HEK293T (cell line): ENCODE measurements at regions not wholly inside any gene's neighbourhood (a gene's known extent, or its start where the extent isn't known, plus 50 kb on each side); places are given as distances from the start of the nearest gene placed in this dataset.

ENCODE experiments used
- CTCF ChIA-PET: fragments of 350-600 bp; formaldehyde crosslinking; extraction: SDS; loops from one replicate; lab custom pipeline; 2021; ENCODE audit warnings: antibody characterized with exemption, inconsistent platforms; lab: Yijun Ruan, JAX
- POLR2A ChIA-PET: fragments of 350-600 bp; formaldehyde crosslinking; extraction: SDS; loops from one replicate; lab custom pipeline; 2020; ENCODE audit warnings: antibody characterized with exemption, inconsistent platforms; lab: Yijun Ruan, JAX
- DNase-seq: peaks from one replicate; pipeline ENCODE4 v3.0.0; 2012; ENCODE audit warnings: mixed read lengths; ENCODE audit errors: extremely low spot score
- ARNT ChIP-seq: fragments of 450-650 bp; IDR thresholded peaks from 2 replicates; pipeline ENCODE4 v1.6.1; 2017; ENCODE audit warnings: mild to moderate bottlenecking
- BHLHE40 ChIP-seq: fragments of 450-650 bp; IDR thresholded peaks from 2 replicates; pipeline ENCODE4 v1.6.1; 2016; ENCODE audit warnings: mild to moderate bottlenecking, moderate library complexity, borderline replicate concordance
- CTBP1 ChIP-seq: fragments of 450-650 bp; IDR thresholded peaks from 2 replicates; pipeline ENCODE4 v1.6.1; 2016; ENCODE audit warnings: borderline replicate concordance
- ELF4 ChIP-seq: fragments of 450-650 bp; IDR thresholded peaks from 2 replicates; pipeline ENCODE4 v1.6.1; 2017; ENCODE audit warnings: antibody characterized with exemption
- FOXA1 ChIP-seq: fragments of 450-650 bp; IDR thresholded peaks from 2 replicates; pipeline ENCODE4 v1.6.1; 2016; ENCODE audit warnings: mild to moderate bottlenecking
- FOXK2 ChIP-seq: fragments of 450-650 bp; IDR thresholded peaks from 2 replicates; pipeline ENCODE4 v1.6.1; 2016; ENCODE audit warnings: mild to moderate bottlenecking
- FOXM1 ChIP-seq: fragments of 450-650 bp; IDR thresholded peaks from 2 replicates; pipeline ENCODE4 v1.6.1; 2017; ENCODE audit warnings: mild to moderate bottlenecking, borderline replicate concordance
- HDGF ChIP-seq: fragments of 450-650 bp; IDR thresholded peaks from 2 replicates; pipeline ENCODE4 v1.6.1; 2017; ENCODE audit warnings: antibody characterized with exemption, borderline replicate concordance
- L3MBTL2 ChIP-seq: fragments of 450-650 bp; conservative IDR thresholded peaks from 2 replicates; pipeline ENCODE4 v1.6.1; 2016; ENCODE audit warnings: mild to moderate bottlenecking
- LEF1 ChIP-seq: fragments of 450-650 bp; IDR thresholded peaks from 2 replicates; pipeline ENCODE4 v1.6.1; 2017; ENCODE audit warnings: mild to moderate bottlenecking, borderline replicate concordance
- NFRKB ChIP-seq: fragments of 450-650 bp; IDR thresholded peaks from 2 replicates; pipeline ENCODE4 v1.6.1; 2016; ENCODE audit warnings: mild to moderate bottlenecking, moderate library complexity
- SP1 ChIP-seq: fragments of 450-650 bp; IDR thresholded peaks from 2 replicates; pipeline ENCODE4 v1.6.1; 2017
- SUZ12 ChIP-seq: fragments of 450-650 bp; IDR thresholded peaks from 2 replicates; pipeline ENCODE4 v1.6.1; 2016; ENCODE audit warnings: mild to moderate bottlenecking
- TARDBP ChIP-seq: fragments of 450-650 bp; IDR thresholded peaks from 2 replicates; pipeline ENCODE4 v1.6.1; 2016
- ZNF384 ChIP-seq: fragments of 450-650 bp; IDR thresholded peaks from 2 replicates; pipeline ENCODE4 v1.6.1; 2016
- TF ChIP-seq, protein P1 (sequence below): fragments of 450-650 bp; IDR thresholded peaks from 2 replicates; pipeline ENCODE4 v1.6.1; 2016

GRCh38 chr10:100620087-100620835 lies 84.5 kb downstream of the HIF1AN start:
- no peak for DNase-seq
- ChIA-PET POLR2A (no interaction called here), CTCF (interaction anchor here (0.6 kb wide), 1 partner anchor 20 kb away, joined by 3 read pairs; no protein-coding TSS in a partner anchor)
- TF ChIP-seq CTBP1, result no peak
- TF ChIP-seq, protein P1, sequence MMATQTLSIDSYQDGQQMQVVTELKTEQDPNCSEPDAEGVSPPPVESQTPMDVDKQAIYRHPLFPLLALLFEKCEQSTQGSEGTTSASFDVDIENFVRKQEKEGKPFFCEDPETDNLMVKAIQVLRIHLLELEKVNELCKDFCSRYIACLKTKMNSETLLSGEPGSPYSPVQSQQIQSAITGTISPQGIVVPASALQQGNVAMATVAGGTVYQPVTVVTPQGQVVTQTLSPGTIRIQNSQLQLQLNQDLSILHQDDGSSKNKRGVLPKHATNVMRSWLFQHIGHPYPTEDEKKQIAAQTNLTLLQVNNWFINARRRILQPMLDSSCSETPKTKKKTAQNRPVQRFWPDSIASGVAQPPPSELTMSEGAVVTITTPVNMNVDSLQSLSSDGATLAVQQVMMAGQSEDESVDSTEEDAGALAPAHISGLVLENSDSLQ, result peak; percentile 47
- no peak for TF ChIP-seq FOXK2
- no peak for TF ChIP-seq ARNT

- no peak for DNase-seq
- ChIA-PET POLR2A (no interaction called here), CTCF (no interaction called here)
- no peak for TF ChIP-seq BHLHE40
- no peak for TF ChIP-seq SP1
- no peak for TF ChIP-seq TARDBP
- TF ChIP-seq CTBP1, result no peak
- TF ChIP-seq HDGF, result no peak
Observed at GRCh38 chr10:100621360-100622205, 85.8 kb downstream of the HIF1AN start.

- ChIA-PET CTCF (no interaction called here), POLR2A (no interaction called here)
- TF ChIP-seq L3MBTL2, result no peak
- DNase-seq, result no peak
Observed at GRCh38 chr10:100622946-100623345, 87.2 kb downstream of the HIF1AN start.

DNA sequence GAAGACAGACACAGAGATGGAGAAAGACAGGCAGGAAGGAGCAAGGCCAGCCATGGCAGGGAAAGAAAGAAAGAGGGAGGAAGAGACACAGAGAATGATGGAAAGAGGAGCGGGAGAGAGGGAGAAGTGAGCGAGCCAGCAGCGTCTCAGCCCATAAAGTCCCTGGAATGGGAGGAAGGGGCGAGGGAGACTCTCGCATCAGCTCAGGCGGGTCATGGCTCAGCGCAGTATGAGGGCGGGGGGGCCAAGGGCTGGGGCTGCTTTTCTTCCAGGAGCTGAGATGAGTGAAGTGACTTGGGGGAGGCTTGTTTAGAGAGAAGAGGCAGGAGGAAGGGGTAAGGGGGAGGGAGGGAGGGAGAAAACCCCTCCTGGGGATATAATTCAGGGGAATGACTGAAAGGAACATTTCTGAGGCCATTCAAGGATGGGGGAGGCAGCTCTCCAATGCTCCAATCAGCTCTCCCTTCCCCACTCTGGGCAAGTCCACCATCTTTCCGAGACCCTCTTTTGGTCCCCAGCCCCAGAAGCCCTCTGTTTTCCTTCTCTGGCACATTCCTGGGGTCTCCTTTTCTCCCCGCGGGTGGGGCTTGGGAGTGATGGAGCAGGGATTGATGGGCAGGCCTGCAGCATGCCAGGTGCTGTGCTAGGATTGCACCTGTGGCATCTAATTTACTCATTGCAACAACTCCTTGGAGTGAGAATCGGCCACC lies 87.9 kb downstream of the HIF1AN start:
- ChIA-PET CTCF (no interaction called here), POLR2A (no interaction called here)
- TF ChIP-seq HDGF, result no peak
- TF ChIP-seq SP1, result no peak
- TF ChIP-seq FOXA1, result no peak
- no peak for TF ChIP-seq ARNT
- TF ChIP-seq NFRKB, result no peak
- TF ChIP-seq L3MBTL2, result no peak
- DNase-seq, result no peak

DNA sequence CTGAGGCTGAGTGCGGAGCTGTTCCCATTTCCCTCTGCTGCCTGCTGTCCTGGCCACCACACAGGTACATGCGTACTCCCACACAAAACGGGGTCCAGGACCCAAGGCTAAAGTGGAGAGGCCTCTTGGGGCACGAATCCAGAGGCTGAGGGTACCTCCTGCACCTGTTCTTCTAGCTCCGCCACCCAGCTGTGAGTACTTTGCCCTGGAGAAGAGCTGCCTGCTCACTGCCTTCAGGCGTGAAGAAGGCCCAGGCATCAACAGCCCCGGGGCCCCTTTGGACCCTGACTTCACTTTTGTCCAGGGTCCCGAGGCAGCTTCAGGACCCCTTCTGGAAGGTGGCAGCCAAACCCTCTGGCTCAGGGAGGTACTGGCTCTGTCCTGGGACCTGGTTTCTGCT lies 88.6 kb downstream of the HIF1AN start:
- DNase-seq, result no peak
- TF ChIP-seq FOXK2, result no peak
- TF ChIP-seq L3MBTL2, result no peak
- TF ChIP-seq FOXM1, result no peak
- no peak for TF ChIP-seq CTBP1
- no peak for TF ChIP-seq ZNF384
- no peak for TF ChIP-seq SUZ12
- no peak for TF ChIP-seq SP1
- TF ChIP-seq, protein P1, result no peak
- TF ChIP-seq ARNT, result no peak
- TF ChIP-seq LEF1, result no peak
- TF ChIP-seq TARDBP, result no peak
- no peak for TF ChIP-seq ELF4
- TF ChIP-seq NFRKB, result no peak
- no peak for TF ChIP-seq HDGF
- no peak for TF ChIP-seq FOXA1
- no peak for TF ChIP-seq BHLHE40
- ChIA-PET CTCF (interaction anchor here (1.3 kb wide), 1 partner anchor 119 kb away, joined by 3 read pairs; no protein-coding TSS in a partner anchor), POLR2A (no interaction called here)

GRCh38 chr10:100625816-100626215 lies 90.1 kb downstream of the HIF1AN start:
- DNase-seq, result no peak
- CTCF ChIA-PET, result no interaction called here
- POLR2A ChIA-PET, result no interaction called here
- TF ChIP-seq LEF1, result no peak

DNA sequence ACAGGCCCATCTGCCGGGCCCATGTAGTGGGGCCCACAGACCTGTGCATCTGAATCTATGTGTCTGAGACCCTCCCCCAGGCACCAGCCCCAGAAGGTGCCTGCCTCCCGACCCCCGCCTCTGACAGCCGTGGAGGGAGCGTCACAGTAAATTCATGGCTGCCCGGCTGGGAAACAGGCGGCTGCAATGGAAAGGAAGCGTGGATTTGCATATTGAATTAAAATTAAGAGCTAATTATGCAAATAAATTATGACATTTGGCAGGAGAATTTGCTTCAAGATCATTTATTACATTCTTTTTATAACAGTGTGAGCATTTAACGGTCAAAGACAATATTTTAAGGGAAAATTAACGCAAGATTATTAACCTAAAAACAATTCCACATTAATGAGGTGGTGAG lies 92.3 kb downstream of the HIF1AN start:
- no peak for TF ChIP-seq ARNT
- no peak for TF ChIP-seq HDGF
- no peak for TF ChIP-seq FOXM1
- TF ChIP-seq ELF4, result no peak
- TF ChIP-seq NFRKB, result no peak
- POLR2A ChIA-PET, result no interaction called here
- CTCF ChIA-PET, result interaction anchor here (2.0 kb wide), 1 partner anchor 9 kb away, joined by 8 read pairs; no protein-coding TSS in a partner anchor
- no peak for DNase-seq
